IMR-90 (cell line): ENCODE measurements at regions not wholly inside any gene's neighbourhood (a gene's known extent, or its start where the extent isn't known, plus 50 kb on each side); places are given as distances from the start of the nearest gene placed in this dataset.

ENCODE experiments used
- ATAC-seq: fragments of 200-7000 bp; cut with Tn5 transposase; 2 replicates; pipeline ENCODE4 v1.9.1; 2020; ENCODE audit warnings: low read depth, mild to moderate bottlenecking, moderate library complexity
- BruUV-seq: library from RNA; stranded (reverse); fragments of 400-500 nt; replicated peaks from 2 replicates; lab custom pipeline; 2021; lab: Mats Ljungman, UMichigan
- CTCF ChIA-PET: fragments of 300-600 bp; formaldehyde crosslinking; extraction: SDS; loops from one replicate; lab custom pipeline; 2021; ENCODE audit warnings: antibody characterized with exemption; lab: Yijun Ruan, JAX
- POLR2A ChIA-PET: fragments of 300-600 bp; sonication (Branson Sonifier 250); formaldehyde crosslinking; loops from one replicate; lab custom pipeline; 2022; ENCODE audit warnings: antibody characterized with exemption; ENCODE audit not compliant: unreplicated experiment; lab: Charles Lee
- DNase-seq: peaks from one replicate; pipeline ENCODE4 v3.0.0; 2013
- H2AFZ ChIP-seq: replicated peaks from 2 replicates; pipeline ENCODE3; 2013; ENCODE audit warnings: low read length, mild to moderate bottlenecking; ENCODE audit not compliant: poor library complexity
- H2AK5ac ChIP-seq: 2 replicates; pipeline ENCODE4 v1.6.1; 2013; ENCODE audit warnings: low read depth, low read length, inconsistent platforms
- H2AK9ac ChIP-seq: replicated peaks from 2 replicates; pipeline ENCODE3; 2013; ENCODE audit warnings: mild to moderate bottlenecking, low read depth, low read length, moderate library complexity; ENCODE audit not compliant: poor library complexity
- H2BK120ac ChIP-seq: 2 replicates; pipeline ENCODE4 v1.6.1; 2013; ENCODE audit warnings: low read depth, low read length, inconsistent platforms
- H2BK15ac ChIP-seq: 3 replicates; pipeline ENCODE4 v1.6.1; 2013; ENCODE audit warnings: low read depth, low read length, inconsistent platforms
- H2BK20ac ChIP-seq: 2 replicates; pipeline ENCODE4 v1.6.1; 2013; ENCODE audit warnings: low read depth, mild to moderate bottlenecking, inconsistent platforms, low read length, moderate library complexity
- H2BK5ac ChIP-seq: 2 replicates; pipeline ENCODE4 v1.6.1; 2013; ENCODE audit warnings: mild to moderate bottlenecking, low read depth, low read length, inconsistent platforms; ENCODE audit not compliant: poor library complexity, severe bottlenecking
- H3K14ac ChIP-seq: replicated peaks from 2 replicates; pipeline ENCODE4 v1.6.1; 2013; ENCODE audit warnings: low read depth, low read length, inconsistent platforms
- H3K18ac ChIP-seq: 2 replicates; pipeline ENCODE4 v1.6.1; 2013; ENCODE audit warnings: low read depth, low read length, control low read depth
- H3K23ac ChIP-seq: 2 replicates; pipeline ENCODE4 v1.6.1; 2013; ENCODE audit warnings: low read depth, low read length, inconsistent platforms
- H3K27ac ChIP-seq: 2 replicates; pipeline ENCODE4 v1.5.1; 2013; ENCODE audit warnings: mild to moderate bottlenecking, control low read depth, low read length; ENCODE audit not compliant: insufficient read depth
- H3K27me3 ChIP-seq: 2 replicates; pipeline ENCODE4 v1.6.1; 2013; ENCODE audit warnings: low read length; ENCODE audit not compliant: control insufficient read depth, insufficient read depth
- H3K36me3 ChIP-seq: 2 replicates; pipeline ENCODE4 v1.6.1; 2013; ENCODE audit warnings: low read length, mixed read lengths; ENCODE audit not compliant: control insufficient read depth, insufficient read depth
- H3K4ac ChIP-seq: 2 replicates; pipeline ENCODE4 v1.6.1; 2013; ENCODE audit warnings: low read depth, low read length, inconsistent platforms
- H3K4me1 ChIP-seq: 2 replicates; pipeline ENCODE4 v1.6.1; 2013; ENCODE audit warnings: low read length, mixed read lengths; ENCODE audit not compliant: control insufficient read depth, insufficient read depth
- H3K4me2 ChIP-seq: 2 replicates; pipeline ENCODE4 v1.6.1; 2013; ENCODE audit warnings: low read depth, mild to moderate bottlenecking, control low read depth, low read length, moderate library complexity
- H3K4me3 ChIP-seq: 2 replicates; pipeline ENCODE4 v1.5.1; 2013; ENCODE audit warnings: low read depth, mild to moderate bottlenecking, control low read depth, low read length, moderate library complexity; ENCODE audit not compliant: insufficient read depth
- H3K56ac ChIP-seq: 2 replicates; pipeline ENCODE4 v1.6.1; 2013; ENCODE audit warnings: low read length, inconsistent platforms; ENCODE audit not compliant: insufficient read depth; ENCODE audit errors: extremely low read depth
- H3K79me1 ChIP-seq, 2 experiments: 2 replicates each; pipeline ENCODE4 v1.6.1; 2013; ENCODE audit warnings: low read length in 2 of 2, inconsistent platforms in 1 of 2, low read depth in 1 of 2
- H3K9ac ChIP-seq: 2 replicates; pipeline ENCODE4 v1.6.1; 2013; ENCODE audit warnings: low read depth, low read length, control low read depth
- H3K9me1 ChIP-seq: 2 replicates; pipeline ENCODE4 v1.6.1; 2013; ENCODE audit warnings: low read length, inconsistent platforms; ENCODE audit not compliant: insufficient read depth
- H3K9me3 ChIP-seq: 2 replicates; pipeline ENCODE4 v1.6.1; 2013; ENCODE audit warnings: low read length; ENCODE audit not compliant: control insufficient read depth, insufficient read depth
- H4K20me1 ChIP-seq: 2 replicates; pipeline ENCODE4 v1.6.1; 2013; ENCODE audit warnings: low read length, inconsistent platforms; ENCODE audit not compliant: insufficient read depth
- H4K5ac ChIP-seq: 2 replicates; pipeline ENCODE4 v1.6.1; 2013; ENCODE audit warnings: mild to moderate bottlenecking, low read depth, low read length, control low read depth
- H4K8ac ChIP-seq, 2 experiments: 2 replicates each; pipeline ENCODE4 v1.6.1; 2013; ENCODE audit warnings: low read depth in 2 of 2, low read length in 2 of 2, control low read depth in 1 of 2, inconsistent platforms in 1 of 2
- H4K91ac ChIP-seq: 2 replicates; pipeline ENCODE4 v1.6.1; 2013; ENCODE audit warnings: low read depth, low read length, inconsistent platforms; ENCODE audit not compliant: insufficient read depth
- BHLHE40 ChIP-seq: fragments of 150-350 bp; IDR thresholded peaks from 2 replicates; pipeline ENCODE4 v1.6.1; 2016; ENCODE audit warnings: mild to moderate bottlenecking, low read depth, low read length
- CEBPB ChIP-seq: IDR thresholded peaks from 2 replicates; pipeline ENCODE4 v1.6.1; 2012; ENCODE audit warnings: low read depth, low read length, improper control_type of control experiment
- CHD1 ChIP-seq: IDR thresholded peaks from 2 replicates; pipeline ENCODE4 v1.6.1; 2012; ENCODE audit warnings: low read depth, low read length, improper control_type of control experiment
- CTCF ChIP-seq: conservative IDR thresholded peaks from 2 replicates; pipeline ENCODE4 v1.5.1; 2012; ENCODE audit warnings: mild to moderate bottlenecking, low read depth, low read length, improper control_type of control experiment
- ELK1 ChIP-seq: fragments of 150-350 bp; IDR thresholded peaks from 2 replicates; pipeline ENCODE4 v1.6.1; 2016; ENCODE audit warnings: low read depth, mild to moderate bottlenecking, low read length, moderate library complexity, borderline replicate concordance
- FOS ChIP-seq: fragments of 150-350 bp; IDR thresholded peaks from 2 replicates; pipeline ENCODE4 v1.6.1; 2016; ENCODE audit warnings: low read depth, low read length
- MAFK ChIP-seq: IDR thresholded peaks from 2 replicates; pipeline ENCODE4 v1.6.1; 2012; ENCODE audit warnings: low read depth, low read length, improper control_type of control experiment
- MAZ ChIP-seq: IDR thresholded peaks from 2 replicates; pipeline ENCODE4 v1.6.1; 2012; ENCODE audit warnings: low read depth, mild to moderate bottlenecking, low read length, improper control_type of control experiment, moderate library complexity, borderline replicate concordance
- MXI1 ChIP-seq: IDR thresholded peaks from 2 replicates; pipeline ENCODE4 v1.6.1; 2012; ENCODE audit warnings: low read depth, mild to moderate bottlenecking, low read length, moderate library complexity, borderline replicate concordance
- NFE2L2 ChIP-seq: fragments of 150-350 bp; IDR thresholded peaks from 2 replicates; pipeline ENCODE4 v1.6.1; 2016; ENCODE audit warnings: low read depth, mild to moderate bottlenecking, low read length
- POLR2A ChIP-seq: IDR thresholded peaks from 2 replicates; pipeline ENCODE4 v1.6.1; 2012; ENCODE audit warnings: mild to moderate bottlenecking, low read depth, low read length
- RAD21 ChIP-seq: IDR thresholded peaks from 2 replicates; pipeline ENCODE4 v1.6.1; 2012; ENCODE audit warnings: low read length, improper control_type of control experiment
- RCOR1 ChIP-seq: IDR thresholded peaks from 2 replicates; pipeline ENCODE4 v1.6.1; 2012; ENCODE audit warnings: mild to moderate bottlenecking, low read length, improper control_type of control experiment; ENCODE audit not compliant: insufficient replicate concordance
- RFX5 ChIP-seq: IDR thresholded peaks from 2 replicates; pipeline ENCODE4 v1.8.0; 2012; ENCODE audit warnings: low read depth, mild to moderate bottlenecking, low read length, moderate library complexity
- SMC3 ChIP-seq: fragments of 150-350 bp; IDR thresholded peaks from 2 replicates; pipeline ENCODE4 v1.6.1; 2016; ENCODE audit warnings: low read depth, mild to moderate bottlenecking, antibody characterized with exemption, low read length, moderate library complexity
- USF2 ChIP-seq: fragments of 150-350 bp; IDR thresholded peaks from 2 replicates; pipeline ENCODE4 v1.6.1; 2017; ENCODE audit warnings: mild to moderate bottlenecking, antibody characterized with exemption, low read length, low read depth
- WGBS, 2 experiments: methylation state at CpG; one replicate each; pipeline versions ENCODE4 v1.1.5 to v1.1.7; 2013; ENCODE audit warnings: missing lambda C conversion rate in 2 of 2; ENCODE audit not compliant: insufficient read length in 1 of 2; ENCODE audit errors: extremely low coverage in 2 of 2; 5-methylcytosine and 5-hydroxymethylcytosine counted together
- dilution Hi-C: fragments of 300-500 bp; cut with HindIII; formaldehyde crosslinking; loops from one replicate; pipeline ENCODE4 v1.14.3; 2018; ENCODE audit warnings: low sequenced_read_pairs; ENCODE audit not compliant: unreplicated experiment
- in situ Hi-C: fragments of 300-500 bp; cut with MboI; formaldehyde crosslinking; loops from 3 replicates; pipeline ENCODE4 v1.14.3; 2019; ENCODE audit warnings: low sequenced_read_pairs, inconsistent platforms, mixed read lengths
- intact Hi-C: fragments of 100-400 bp; cut with micrococcal nuclease; formaldehyde crosslinking; loops from 2 replicates; pipeline ENCODE4 v1.10.0; 2022

- Histone ChIP-seq H2AK5ac (no peak overlapping the region), H2BK20ac (no peak overlapping the region), H2BK15ac (no peak overlapping the region), H3K4me3 (no peak overlapping the region), H3K14ac (no peak overlapping the region), H3K9ac (no peak overlapping the region), H3K9me1 (no peaks in the 10 kb centered on the region), H2BK120ac (no peak overlapping the region), H3K27me3 (no peaks in the 10 kb centered on the region), H4K5ac (no peak overlapping the region), H2AFZ (no peak overlapping the region), H3K18ac (no peak overlapping the region), H4K20me1 (no peaks in the 10 kb centered on the region), H4K8ac (no peak overlapping the region), H3K4me1 (no peaks in the 10 kb centered on the region), H3K36me3 (no peaks in the 10 kb centered on the region), H3K4ac (no peak overlapping the region), H3K23ac (no peak overlapping the region), H3K9me3 (peaks cover 6% of the 10 kb centered on the region; the same call in 1 of the 2 replicates), H2AK9ac (no peak overlapping the region), H3K27ac (no peak overlapping the region), H3K4me2 (no peak overlapping the region), H2BK5ac (no peak overlapping the region), H4K91ac (no peak overlapping the region), H3K56ac (no peak overlapping the region), H3K79me1 (no peaks in the 10 kb centered on the region)
- in situ Hi-C loops (no loop called here), intact Hi-C loops (no loop called here), dilution Hi-C loops (no loop called here)
- no CpG with 5 or more reads among the region's 2 CpGs for WGBS, 2 experiments
- ATAC-seq (no peak), DNase-seq (no peak)
- no TSS peak for BruUV-seq
- no peak for TF ChIP-seq NFE2L2
- no peak for TF ChIP-seq USF2
- TF ChIP-seq MAFK: no peak
- TF ChIP-seq MXI1: no peak
- TF ChIP-seq POLR2A: no peak
- no peak for TF ChIP-seq CHD1
- TF ChIP-seq MAZ: no peak
- no peak for TF ChIP-seq RCOR1
- no peak for TF ChIP-seq SMC3
- no peak for TF ChIP-seq BHLHE40
- TF ChIP-seq FOS: no peak
- no peak for TF ChIP-seq ELK1
- TF ChIP-seq CEBPB: no peak
- TF ChIP-seq CTCF: no peak
- no peak for TF ChIP-seq RFX5
- no peak for TF ChIP-seq RAD21
- CTCF ChIA-PET: no interaction called here
- POLR2A ChIA-PET: no interaction called here
Observed at GRCh38 chr18:71846716-71847115, 697.4 kb downstream of the CBLN2 start.
